HG02938 (cell line): ENCODE measurements at regions not wholly inside any gene's neighbourhood (a gene's known extent, or its start where the extent isn't known, plus 50 kb on each side); places are given as distances from the start of the nearest gene placed in this dataset.
A peak's percentile ranks its signal among the peaks of the same experiment; 100 is the strongest.
"Not testable (repeated sequence)": the region's sequence is repeated elsewhere in the genome, so short reads cannot be mapped to it uniquely, and the experiment has no call there.

Source experiments
- ATAC-seq: cut with Tn5 transposase; IDR thresholded peaks from one replicate; pipeline ENCODE4 v1.9.1; 2021; ENCODE audit warnings: mild to moderate bottlenecking, moderate library complexity; ENCODE audit not compliant: unreplicated experiment

DNA sequence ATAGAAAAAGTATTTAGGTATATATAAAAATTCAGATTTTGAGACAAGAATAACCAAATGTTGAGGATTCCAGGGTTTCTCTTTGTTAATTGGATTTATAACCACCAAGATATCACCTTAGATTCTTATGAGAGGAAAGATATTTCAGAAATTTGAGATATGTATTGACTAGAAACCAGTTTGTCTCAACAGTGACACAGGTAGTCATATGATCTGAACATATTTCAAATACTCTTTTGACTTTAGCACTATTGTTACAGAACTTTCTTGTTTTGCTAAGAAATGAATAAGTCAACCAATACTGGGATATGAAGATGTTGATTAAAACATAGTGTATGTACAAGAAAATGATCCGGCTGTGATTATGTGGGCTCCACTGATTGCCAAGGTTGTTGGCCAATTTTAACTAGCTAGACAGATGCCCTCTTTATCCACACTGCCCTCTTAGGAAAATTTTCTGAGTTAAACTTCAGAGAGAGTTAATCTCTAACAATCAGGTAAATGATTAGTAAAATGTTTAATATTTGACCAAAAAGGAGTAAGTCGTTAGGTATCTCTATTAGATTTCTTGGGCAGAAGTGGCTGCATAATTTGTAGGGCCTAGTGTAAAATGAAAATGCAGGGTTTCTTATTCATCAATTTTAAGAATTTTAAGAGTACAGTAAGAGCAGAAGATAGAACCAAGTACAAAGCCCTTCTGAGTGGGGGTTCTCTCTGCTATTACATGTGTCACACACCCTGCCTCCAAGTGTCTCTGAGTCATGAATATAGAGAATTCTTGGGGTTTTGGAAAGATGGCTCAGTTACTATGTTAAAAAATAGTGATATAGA lies 376.0 kb downstream of the TFEC start:
- ATAC-seq: peak; percentile 61

DNA sequence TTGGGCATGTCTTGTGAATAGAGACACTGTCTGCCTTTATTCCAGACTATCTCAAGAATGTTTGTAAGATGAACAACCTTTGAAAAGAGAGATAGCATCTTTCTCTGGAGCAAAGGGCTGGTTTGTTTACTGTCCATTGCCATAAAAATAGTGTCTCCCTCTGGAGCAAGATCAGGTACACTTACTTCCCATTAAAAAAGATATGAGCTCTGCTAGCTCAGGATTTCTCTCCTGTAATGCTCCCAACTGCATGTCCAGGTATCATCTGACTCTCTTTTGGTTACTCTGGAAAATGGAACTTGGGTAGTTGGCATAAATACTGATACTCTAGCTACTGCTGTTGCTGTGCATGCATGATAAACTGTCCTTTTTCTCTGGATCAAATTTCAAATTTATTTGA lies 381.1 kb downstream of the TFEC start:
- ATAC-seq: no peak

DNA sequence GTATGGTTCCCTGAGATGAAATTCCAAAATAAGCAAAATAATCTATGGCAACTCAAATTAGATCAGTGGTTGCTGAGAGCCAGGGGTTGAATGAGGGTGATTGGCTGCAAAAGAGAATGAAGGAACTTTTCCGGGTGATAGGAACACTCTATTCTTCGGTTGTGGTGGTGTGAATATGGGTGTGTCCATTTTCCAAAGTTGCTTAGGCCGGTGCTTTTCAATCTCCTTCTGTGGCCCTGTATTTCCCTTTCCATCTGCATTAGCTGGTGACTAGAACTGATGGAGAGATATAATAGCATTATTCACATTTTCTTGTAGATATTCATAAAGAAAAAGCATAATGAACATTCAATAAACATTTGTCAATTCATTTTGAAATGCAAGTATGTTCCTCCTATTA lies 382.9 kb downstream of the TFEC start:
- ATAC-seq: no peak

- no peak for ATAC-seq
These were observed 388.4 kb downstream of the TFEC start for GRCh38 chr7:115642194-115642593.

DNA sequence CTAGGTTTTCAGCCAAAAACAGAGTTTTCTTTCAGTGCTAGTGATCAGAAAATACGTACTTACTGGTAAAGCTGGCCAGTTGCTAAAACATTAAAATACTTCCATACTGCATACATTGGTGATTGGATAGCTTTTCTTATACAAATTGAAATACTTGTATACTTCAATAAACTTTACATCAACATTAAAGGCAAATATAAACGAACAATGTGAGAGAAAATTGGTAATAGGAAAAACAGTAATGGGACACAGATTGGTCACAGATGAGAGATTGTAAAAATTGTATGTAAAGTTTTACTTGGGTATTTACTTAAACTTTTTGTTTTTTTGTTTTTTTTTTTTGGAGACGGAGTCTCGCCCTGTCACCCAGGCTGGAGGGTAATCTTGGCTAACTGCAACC lies 391.7 kb downstream of the TFEC start:
- no peak for ATAC-seq

- ATAC-seq: no peak
These were observed 393.4 kb downstream of the TFEC start for GRCh38 chr7:115637128-115637527.

DNA sequence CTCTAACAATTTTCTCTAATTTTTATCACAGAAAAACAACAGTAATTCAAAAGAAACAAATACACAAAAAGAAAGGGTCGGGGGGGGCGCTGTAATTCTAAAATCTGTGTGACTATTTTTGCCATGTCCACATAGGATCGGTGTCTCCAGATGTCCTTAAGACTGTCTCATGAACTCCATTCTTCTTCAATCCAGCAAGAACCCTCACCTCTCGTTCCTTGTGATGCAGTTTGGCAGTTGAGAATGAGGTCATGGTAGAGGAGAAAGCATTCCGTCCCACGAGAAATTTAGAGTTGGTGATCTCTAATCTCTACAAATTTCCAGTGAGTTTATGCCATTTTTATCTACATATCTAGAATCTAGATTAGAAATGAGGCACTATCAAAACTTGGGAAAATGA lies 394.7 kb downstream of the TFEC start:
- no peak for ATAC-seq

- ATAC-seq: no peak
These were observed 395.2 kb downstream of the TFEC start for GRCh38 chr7:115635376-115635775.

GRCh38 chr7:115634633-115635032 lies 395.9 kb downstream of the TFEC start:
- ATAC-seq: no peak

GRCh38 chr7:115632636-115633035 lies 397.9 kb downstream of the TFEC start:
- ATAC-seq: no peak

DNA sequence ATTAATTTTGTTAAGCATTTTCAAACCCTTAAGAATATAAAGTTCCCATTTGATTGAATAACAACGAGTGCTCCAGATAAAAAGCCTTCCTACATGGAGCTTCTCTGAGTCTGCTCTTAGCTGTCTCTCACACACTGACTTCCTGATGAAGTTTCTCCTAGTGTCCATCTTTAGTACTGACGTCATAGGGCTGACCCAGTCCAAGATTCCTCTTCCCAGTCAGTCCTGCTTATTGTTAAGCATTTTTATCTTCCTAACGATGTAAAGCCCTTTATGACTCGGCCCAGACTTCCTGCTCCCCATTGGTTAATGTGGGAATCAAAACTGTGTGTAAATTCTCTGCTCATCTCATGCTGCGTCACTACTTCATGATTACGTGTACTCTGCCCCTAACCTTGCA lies 398.8 kb downstream of the TFEC start:
- no peak for ATAC-seq

- ATAC-seq: no peak
These were observed 400.5 kb downstream of the TFEC start for GRCh38 chr7:115630049-115630448.

GRCh38 chr7:115618676-115619075 lies 411.9 kb downstream of the TFEC start:
- no peak for ATAC-seq

GRCh38 chr7:115613836-115614235 lies 416.7 kb downstream of the TFEC start:
- no peak for ATAC-seq

- ATAC-seq: no peak
These were observed 427.1 kb downstream of the TFEC start for GRCh38 chr7:115603416-115603815.

- no peak for ATAC-seq
These were observed 430.4 kb downstream of the TFEC start for GRCh38 chr7:115600207-115600606.

- ATAC-seq: not testable (repeated sequence)
These were observed 431.4 kb downstream of the TFEC start for GRCh38 chr7:115599184-115599583.

- not testable (repeated sequence) for ATAC-seq
These were observed 433.3 kb downstream of the TFEC start for GRCh38 chr7:115597220-115597619.

DNA sequence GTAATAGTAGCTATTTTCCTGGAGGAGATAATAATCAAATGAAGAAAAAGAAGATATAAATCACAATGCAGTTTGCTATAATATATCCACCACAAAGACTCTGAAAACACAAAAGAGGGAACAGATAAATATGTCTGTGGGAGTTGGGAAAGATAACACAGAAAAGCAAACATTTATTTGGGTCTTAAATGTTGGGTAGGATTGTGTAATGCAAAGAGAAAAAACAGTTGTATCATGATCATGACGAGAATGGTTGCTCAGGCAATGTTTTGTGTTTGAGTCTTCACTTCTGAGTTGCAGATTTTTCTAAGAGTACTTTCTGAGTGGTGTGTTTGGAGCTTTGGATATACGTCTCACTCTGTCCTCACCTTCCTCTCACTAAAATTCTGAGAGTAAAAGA lies 437.5 kb downstream of the TFEC start:
- ATAC-seq: no peak

DNA sequence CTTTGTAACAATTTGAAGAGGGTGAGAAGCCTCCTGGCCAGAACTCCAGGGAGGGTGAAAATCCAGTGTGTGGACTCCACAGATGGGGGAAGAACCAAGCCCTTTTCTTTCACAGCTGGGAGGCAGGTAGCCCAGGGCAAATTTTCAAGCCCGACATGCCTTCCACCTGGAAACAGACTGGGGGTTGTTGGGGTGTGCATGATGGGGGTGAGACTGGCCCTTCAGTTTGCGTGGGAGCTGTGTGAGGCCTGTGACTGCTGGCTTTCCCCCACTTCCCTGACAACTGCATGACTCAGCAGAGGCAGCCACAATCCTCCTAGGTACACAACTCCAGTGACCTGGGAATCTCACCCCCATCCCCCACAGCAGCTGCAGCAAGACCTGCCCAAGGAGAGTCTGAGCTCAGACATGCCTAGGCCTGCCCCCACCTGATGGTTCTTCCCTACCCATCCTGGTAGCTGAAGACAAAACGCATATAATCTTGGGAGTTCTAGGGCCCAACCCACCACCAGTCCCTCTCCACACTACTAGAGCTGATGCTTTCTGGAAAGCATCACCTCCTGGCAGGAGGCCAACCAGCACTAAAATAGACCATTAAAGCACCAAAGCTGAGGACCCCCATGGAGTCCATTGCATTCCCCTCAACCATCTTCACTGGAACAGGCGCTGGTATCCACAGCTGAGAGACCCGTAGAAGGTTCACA lies 445.4 kb downstream of the TFEC start:
- ATAC-seq: no peak

DNA sequence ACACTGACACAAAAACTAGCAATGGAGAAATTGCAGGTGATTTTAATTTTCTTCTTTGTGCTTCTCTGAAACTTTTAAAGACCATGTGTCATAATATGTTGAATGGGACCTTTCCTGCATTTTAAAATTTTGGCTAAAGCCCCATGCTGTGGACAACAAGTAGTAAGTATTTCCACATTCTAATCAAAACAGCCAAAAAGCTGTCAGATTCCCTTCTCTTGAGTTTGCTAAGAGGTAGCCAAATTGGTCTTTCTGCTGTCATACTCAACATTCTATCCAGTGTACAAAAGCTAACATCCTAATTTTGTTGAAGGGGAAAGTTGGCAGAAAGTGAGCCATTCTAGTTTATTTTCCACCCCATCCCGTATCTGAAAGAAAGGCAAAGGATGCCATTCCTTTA lies 447.6 kb downstream of the TFEC start:
- no peak for ATAC-seq

DNA sequence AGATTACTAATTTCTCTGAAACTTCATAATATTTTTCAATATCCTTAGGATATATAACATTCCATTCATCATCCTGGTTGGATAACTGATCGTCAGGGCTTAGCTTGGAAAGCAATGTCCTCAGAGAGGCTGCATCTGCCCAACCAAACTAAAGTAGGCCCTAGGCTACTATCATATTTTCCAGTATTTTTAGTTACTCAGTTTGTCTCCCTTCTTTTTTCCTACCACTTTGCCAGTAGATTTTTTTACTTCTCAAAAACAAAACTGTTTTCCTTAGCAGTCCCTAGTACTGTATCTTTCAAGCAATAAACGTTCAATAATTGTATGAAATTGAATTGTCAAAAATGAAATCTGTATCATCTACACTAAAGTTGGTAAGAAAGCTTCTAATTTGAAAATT lies 452.0 kb downstream of the TFEC start:
- no peak for ATAC-seq
